ENCODE measurements at regions not wholly inside any gene's neighbourhood (a gene's known extent, or its start where the extent isn't known, plus 50 kb on each side); places are given as distances from the start of the nearest gene placed in this dataset.
"Not testable (repeated sequence)": the region's sequence is repeated elsewhere in the genome, so short reads cannot be mapped to it uniquely, and the experiment has no call there.

GRCh38 chr16:16723819-16724519 lies 345.0 kb downstream of the NPIPA7 start:
- TF ChIP-seq, protein P1, sequence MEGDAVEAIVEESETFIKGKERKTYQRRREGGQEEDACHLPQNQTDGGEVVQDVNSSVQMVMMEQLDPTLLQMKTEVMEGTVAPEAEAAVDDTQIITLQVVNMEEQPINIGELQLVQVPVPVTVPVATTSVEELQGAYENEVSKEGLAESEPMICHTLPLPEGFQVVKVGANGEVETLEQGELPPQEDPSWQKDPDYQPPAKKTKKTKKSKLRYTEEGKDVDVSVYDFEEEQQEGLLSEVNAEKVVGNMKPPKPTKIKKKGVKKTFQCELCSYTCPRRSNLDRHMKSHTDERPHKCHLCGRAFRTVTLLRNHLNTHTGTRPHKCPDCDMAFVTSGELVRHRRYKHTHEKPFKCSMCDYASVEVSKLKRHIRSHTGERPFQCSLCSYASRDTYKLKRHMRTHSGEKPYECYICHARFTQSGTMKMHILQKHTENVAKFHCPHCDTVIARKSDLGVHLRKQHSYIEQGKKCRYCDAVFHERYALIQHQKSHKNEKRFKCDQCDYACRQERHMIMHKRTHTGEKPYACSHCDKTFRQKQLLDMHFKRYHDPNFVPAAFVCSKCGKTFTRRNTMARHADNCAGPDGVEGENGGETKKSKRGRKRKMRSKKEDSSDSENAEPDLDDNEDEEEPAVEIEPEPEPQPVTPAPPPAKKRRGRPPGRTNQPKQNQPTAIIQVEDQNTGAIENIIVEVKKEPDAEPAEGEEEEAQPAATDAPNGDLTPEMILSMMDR (tag by site-specific recombination; IDR thresholded peaks at IDR 0.05) = not testable (repeated sequence)
- TF ChIP-seq ZNF23 (tag by site-specific recombination; IDR thresholded peaks at IDR 0.05; ENCODE audit: borderline replicate concordance); ZBTB20 (tag by site-specific recombination; IDR thresholded peaks at IDR 0.05); ZNF529 (tag by site-specific recombination; IDR thresholded peaks at IDR 0.05; ENCODE audit: insufficient replicate concordance); ZNF548 (tag by site-specific recombination; IDR thresholded peaks at IDR 0.05): not testable (repeated sequence)
- TF ChIP-seq, protein P2, sequence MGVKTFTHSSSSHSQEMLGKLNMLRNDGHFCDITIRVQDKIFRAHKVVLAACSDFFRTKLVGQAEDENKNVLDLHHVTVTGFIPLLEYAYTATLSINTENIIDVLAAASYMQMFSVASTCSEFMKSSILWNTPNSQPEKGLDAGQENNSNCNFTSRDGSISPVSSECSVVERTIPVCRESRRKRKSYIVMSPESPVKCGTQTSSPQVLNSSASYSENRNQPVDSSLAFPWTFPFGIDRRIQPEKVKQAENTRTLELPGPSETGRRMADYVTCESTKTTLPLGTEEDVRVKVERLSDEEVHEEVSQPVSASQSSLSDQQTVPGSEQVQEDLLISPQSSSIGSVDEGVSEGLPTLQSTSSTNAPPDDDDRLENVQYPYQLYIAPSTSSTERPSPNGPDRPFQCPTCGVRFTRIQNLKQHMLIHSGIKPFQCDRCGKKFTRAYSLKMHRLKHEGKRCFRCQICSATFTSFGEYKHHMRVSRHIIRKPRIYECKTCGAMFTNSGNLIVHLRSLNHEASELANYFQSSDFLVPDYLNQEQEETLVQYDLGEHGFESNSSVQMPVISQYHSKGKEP (tag by site-specific recombination; IDR thresholded peaks at IDR 0.05) = not testable (repeated sequence)

Data from HEK293 (cell line).